HG03521 (cell line): ENCODE measurements at regions not wholly inside any gene's neighbourhood (a gene's known extent, or its start where the extent isn't known, plus 50 kb on each side); places are given as distances from the start of the nearest gene placed in this dataset.
A peak's percentile ranks its signal among the peaks of the same experiment; 100 is the strongest.

Experiments used
- ATAC-seq: cut with Tn5 transposase; IDR thresholded peaks from one replicate; pipeline ENCODE4 v1.9.1; 2021; ENCODE audit warnings: mild to moderate bottlenecking, moderate library complexity; ENCODE audit not compliant: unreplicated experiment

DNA sequence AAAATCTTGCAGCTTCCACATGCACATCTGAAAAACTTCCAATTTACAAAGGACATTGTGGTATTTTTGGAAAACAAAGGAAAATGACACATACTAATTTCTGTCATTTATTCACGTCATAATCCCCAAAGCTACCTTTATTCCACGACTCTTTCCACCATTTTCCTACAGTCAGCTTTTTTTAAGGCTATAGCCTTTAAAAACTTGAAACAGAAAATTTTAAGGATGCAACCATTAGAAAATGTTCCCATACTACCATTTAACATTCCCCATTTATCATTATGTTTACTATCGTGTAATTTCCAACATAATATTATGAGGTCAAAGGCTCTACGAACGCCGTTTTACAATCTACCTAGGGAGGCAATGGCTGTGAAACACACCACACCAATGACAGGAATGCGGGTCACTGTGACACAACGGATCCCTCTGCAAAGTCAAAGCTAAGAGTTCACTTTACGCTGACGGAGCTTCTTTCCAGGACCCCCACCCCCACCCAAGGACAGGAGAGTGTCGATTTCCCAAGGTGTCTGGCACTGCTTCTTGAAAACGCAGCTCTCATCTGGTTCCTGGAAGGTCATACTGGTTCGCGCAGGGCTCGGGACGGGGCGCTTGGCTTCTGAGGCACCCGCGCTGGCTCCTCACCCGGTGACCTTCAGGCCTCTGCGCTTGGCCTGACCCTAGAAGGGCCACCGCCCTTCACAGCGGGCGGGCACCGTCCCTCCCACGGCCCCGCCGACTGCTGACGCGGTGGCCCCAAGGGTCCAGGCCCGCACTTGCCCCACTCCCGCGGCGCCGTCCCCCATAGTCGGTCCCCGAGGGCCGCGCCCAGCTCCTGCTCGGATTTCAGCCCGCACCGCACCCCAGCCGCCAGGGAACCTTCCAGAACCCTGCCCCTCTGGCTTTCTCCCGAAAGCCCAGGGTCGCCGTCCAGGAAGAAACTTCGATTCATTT lies 50.5 kb upstream of the ATF3 start:
- peak; percentile 27 for ATAC-seq

DNA sequence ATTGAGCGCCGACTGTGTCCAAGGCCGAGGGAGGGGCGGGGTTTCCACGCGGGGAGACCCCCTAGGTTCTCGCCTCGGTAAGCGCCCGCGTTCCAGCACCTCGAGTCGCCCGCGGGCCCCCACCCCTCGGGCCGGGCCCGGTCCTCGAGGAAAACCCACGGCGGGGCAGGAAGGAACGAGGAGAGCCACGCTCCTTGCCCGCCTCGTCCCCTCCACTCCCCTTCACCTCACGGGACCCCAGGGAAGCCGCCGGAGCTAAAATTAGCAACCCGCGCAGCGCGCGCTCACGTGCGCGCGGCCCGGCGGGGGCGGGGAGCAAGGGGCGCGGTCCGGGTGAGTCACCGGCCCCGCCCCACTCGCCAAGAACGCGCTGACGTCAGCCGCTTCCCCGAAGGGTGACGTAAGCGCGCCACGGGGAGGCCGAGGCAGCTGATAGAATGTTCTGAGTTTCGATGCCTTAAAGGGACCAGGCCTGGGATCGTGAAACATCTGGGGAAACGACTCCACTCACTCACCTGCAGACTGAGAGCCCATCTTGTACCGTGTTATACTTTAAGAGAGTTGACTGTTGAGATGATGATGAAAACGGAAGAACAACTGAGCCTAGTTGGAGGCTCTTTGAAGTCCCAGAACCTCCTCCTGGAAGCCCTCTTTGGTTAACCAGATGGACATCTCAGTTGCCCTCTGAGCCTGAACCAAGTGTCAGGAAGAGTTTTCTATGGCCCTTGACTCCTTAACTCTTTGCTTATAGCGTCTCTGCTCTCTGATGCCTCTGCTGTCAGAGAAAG lies 49.7 kb upstream of the ATF3 start:
- ATAC-seq = peak; percentile 96
